ENCODE measurements at regions not wholly inside any gene's neighbourhood (a gene's known extent, or its start where the extent isn't known, plus 50 kb on each side); places are given as distances from the start of the nearest gene placed in this dataset.
"Not testable (repeated sequence)": the region's sequence is repeated elsewhere in the genome, so short reads cannot be mapped to it uniquely, and the experiment has no call there.

DNA sequence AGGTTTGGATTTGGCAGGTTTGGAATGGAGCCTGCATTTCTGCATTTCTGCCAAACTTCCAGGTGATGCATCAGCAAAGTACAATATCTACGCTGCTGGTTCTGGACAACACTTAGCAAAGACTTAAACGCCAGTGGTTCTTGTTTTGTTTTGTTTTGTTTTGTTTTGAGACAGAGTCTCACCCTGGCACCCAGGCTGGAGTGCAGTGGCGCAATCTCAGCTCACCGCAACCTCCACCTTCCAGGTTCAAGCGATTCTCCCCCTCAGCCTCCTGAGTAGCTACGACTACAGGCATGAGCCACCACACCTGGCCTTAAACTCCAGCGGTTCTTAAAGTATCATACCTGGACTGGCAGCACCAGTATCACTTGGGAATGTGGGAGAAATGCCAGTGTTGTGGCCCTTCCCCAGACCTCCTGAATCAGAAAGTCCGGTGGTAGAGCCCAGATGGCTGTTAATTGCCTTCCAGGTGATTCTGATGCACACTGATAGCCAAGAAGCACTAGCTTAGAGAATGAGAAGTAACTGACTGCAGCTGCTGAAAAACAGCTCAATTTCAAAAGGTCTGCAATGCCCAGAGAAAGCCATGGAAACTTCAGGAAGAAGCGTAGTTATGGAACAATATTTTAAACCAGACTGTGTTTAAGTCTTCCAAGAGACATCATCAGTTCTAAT, 114.8 kb upstream of the FOXN3 start:
- DNase-seq (ENCODE audit: low spot score), result no peak

DNA sequence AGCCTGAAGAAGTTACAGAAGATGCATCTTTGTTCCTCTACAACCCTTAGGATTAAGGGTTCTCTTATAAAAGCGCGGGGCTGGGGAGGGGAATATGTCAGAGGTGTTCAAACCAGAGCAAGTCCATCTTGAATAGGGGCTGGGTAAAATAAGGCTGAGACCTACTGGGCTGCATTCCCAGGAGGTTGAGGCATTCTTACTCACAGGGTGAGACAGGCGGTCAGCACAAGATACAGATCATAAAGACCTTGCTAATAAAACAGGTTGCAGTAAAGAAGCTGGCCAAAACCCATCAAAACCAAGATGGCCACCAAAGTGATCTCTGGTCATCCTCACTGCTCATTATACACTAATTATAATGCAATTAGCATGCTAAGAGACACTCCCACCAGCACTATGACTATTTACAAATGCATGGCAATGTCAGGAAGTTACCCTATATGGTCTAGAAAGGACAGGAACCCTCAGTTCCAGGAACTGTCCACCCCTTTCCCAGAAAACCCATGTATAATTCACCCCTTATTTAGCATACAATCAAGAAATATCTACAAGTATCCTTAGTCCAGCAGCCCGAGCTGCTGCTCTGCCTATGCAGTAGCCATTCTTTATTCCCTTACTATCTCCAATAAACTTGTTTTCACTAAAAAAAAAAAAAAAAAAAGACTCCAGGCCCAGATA, 108.1 kb upstream of the FOXN3 start:
- DNase-seq (ENCODE audit: low spot score), result no peak

DNA sequence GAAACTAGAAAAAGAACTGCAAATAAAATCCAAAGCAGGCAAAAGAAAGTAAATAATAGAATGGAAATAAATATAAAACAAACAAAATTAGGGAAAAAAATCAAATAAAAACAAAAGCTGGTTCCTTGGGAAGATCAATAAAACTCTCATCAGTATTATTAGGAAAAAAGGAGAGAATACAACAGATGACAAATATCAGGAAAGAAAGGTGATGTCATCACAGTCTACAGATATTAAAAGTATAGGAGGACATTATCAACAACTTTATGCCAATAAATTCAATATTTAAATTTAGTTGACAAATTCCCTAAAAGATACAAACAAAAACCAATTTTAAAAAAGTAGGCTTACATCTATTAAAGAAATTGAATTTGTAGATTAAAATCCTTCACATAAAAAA, 107.4 kb upstream of the FOXN3 start:
- no peak for DNase-seq (ENCODE audit: low spot score)

GRCh38 chr14:89521988-89522387, 105.0 kb upstream of the FOXN3 start:
- DNase-seq (ENCODE audit: low spot score), result no peak

DNA sequence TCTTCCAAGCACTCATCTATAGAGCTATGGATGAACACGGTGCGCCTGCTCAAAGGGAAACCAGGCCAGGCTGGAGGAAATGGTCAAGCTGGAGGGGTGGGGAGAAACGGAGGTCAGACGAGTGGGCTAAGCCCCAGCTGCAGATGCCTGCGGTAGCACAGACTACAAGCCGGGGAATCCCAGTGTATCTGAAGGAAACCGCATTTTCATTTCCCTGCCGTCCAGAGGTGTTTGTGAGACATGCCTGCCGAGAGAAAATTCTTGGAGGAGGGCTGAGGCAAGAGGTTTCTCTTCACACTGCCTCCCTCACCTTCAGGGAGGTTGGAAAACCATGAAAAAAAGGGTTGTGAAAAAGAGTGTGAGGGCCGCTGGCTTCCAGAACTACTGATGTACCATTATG, 102.0 kb upstream of the FOXN3 start:
- no peak for DNase-seq (ENCODE audit: low spot score)

- no peak for DNase-seq (ENCODE audit: low spot score)
These were observed 99.1 kb upstream of the FOXN3 start for GRCh38 chr14:89516173-89516572.

GRCh38 chr14:89514601-89515000, 97.6 kb upstream of the FOXN3 start:
- DNase-seq (ENCODE audit: low spot score), result no peak

DNA sequence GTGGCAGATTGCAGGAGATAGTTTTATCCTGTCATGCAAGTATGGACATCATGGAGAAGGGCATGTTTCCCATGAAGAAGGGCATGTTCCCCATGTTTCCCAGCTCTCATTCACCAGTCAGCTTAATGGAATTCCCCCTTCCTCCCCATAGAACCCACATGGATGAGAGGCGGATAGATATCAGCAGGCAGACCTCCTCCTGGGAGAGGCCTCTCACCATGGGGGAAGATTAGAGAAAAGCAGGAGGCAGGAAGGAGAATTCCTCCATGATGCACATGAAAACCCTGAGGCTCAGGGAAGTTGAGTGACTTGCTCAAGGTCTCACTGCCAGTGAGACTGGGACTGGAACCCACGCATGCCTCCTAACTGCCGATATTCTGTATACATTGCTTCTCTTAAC, 92.9 kb upstream of the FOXN3 start:
- peak; percentile 39 for DNase-seq (ENCODE audit: low spot score)

DNA sequence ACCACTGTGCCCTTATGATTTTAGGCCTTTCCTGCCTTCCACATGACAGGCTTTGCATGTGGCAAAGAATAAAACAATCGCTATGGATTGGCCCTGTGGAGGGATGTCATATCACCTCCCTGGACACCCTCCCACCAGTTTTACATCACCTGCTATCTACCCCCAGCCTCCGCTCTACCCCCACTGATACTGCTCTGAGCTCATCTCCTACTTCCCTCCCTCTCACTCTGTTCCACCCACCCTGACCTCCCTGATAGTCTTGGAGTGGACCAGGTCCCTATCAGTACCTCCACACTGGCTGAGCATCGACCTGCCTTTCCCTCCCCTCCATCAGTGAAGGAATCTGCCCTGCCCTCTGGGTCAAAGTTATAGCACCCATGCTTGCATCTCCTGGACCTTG, 91.8 kb upstream of the FOXN3 start:
- no peak for DNase-seq (ENCODE audit: low spot score)

DNA sequence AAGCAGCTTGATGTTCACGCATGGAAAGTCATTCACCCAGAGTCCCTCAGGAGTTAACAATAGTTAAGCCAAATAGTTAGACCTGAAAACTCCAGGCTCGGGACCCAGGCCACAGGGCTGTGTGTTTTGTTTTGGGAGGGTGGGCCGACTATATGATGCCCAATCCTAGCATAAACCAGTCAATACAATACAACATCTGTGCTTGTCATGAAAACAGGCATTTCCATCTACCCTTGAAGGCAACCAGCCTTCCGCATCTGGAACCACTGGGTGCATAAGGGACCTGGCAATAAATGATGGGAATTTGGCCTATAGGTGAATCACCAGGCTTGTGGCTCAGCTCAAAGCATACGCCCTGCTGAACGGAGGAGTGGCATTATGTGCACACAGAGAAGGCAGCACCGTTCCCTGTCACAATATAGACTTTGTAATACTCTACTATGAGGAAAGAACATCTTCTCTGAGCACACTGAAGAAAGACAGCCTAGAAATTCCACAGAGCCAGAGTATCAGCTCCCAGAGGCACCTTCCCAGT, 91.0 kb upstream of the FOXN3 start:
- DNase-seq (ENCODE audit: low spot score), result peak; percentile 27

GRCh38 chr14:89507521-89507920, 90.5 kb upstream of the FOXN3 start:
- peak; percentile 47 for DNase-seq (ENCODE audit: low spot score)

- not testable (repeated sequence) for DNase-seq (ENCODE audit: low spot score)
These were observed 89.9 kb upstream of the FOXN3 start for GRCh38 chr14:89506891-89507452.

GRCh38 chr14:89504602-89505313, 87.7 kb upstream of the FOXN3 start:
- DNase-seq (ENCODE audit: low spot score), result peak; percentile 70

GRCh38 chr14:89504091-89504490, 87.1 kb upstream of the FOXN3 start:
- DNase-seq (ENCODE audit: low spot score), result peak; percentile 16

- no peak for DNase-seq (ENCODE audit: low spot score)
These were observed 86.5 kb upstream of the FOXN3 start for GRCh38 chr14:89503431-89503996.

DNA sequence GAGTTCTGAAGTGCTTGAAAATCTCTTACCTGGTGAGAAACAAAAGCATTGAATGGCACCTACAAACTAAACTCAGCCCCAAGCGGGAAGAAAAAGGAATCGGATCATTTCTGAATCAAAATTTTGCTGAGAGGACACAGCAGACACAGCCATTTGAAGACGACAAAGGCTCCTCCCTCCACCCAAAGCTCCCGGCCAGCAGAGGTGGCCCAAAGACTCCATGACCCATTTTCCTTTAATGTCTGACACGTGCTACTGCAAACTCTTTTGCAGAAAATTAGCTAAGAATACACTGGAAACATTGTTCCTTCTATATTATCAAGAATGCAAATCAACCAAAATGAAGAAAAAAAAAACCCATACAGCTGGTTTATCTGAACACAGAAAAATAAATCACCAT, 85.9 kb upstream of the FOXN3 start:
- no peak for DNase-seq (ENCODE audit: low spot score)

- DNase-seq (ENCODE audit: low spot score), result no peak
These were observed 84.3 kb upstream of the FOXN3 start for GRCh38 chr14:89501381-89501780.

DNA sequence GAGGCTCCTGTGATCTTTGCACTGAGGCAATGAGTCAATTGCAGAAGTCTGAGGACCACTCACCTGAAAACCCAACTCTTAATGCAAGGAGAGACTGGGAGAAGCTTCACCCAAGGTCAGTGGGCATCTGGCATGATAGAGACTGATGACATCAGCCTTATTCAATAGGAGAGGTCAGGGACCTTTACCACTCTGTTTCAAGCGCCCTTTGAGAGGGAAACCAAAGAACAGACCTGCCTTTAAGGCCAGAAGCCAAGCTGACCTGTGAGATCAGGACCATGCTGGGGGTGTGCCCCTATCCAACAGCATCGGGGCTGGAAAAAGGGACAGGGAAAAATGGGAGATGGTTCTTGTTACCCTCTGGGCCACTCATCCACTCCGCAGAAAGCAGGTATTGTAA, 83.3 kb upstream of the FOXN3 start:
- DNase-seq (ENCODE audit: low spot score), result no peak

DNA sequence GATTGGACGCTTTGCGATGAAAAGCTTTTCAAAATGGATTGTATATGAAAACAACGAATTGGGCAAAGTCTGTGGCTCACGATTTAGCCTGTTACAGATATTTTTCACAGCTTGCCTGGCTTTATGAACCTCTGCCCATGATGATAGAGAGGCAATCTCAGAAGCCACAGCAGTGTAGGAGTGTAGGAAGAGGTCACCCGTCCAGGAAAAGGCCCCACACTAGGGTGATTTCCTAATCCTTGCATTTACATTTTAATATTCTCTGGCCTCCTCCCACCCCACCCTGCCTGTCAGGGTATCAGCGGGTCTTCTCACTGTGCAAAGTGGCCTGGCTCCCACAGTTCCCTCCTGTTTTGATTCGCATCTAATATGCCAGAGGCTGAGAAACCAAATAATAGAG, 81.8 kb upstream of the FOXN3 start:
- no peak for DNase-seq (ENCODE audit: low spot score)

DNA sequence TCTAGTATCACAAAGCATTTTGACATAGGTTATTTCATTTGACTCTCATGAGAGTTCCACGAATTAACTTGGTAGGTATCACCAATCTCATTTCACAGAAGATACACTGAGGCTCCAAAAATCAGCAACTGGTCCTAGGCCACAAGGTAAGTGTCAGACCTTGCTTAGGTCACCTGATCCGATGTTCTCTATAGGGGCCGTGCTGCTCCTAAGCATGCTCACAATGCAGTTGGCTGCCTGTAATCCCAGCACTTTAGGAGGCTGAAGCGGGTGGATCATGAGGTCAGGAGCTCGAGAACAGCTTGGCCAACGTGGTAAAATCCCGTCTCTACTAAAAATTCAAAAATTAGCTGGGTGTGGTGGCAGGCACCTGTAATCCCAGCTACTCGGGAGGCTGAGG, 78.7 kb upstream of the FOXN3 start:
- no peak for DNase-seq (ENCODE audit: low spot score)

- DNase-seq (ENCODE audit: low spot score), result no peak
These were observed 77.0 kb upstream of the FOXN3 start for GRCh38 chr14:89493877-89494634.

GRCh38 chr14:89493406-89493805, 76.4 kb upstream of the FOXN3 start:
- DNase-seq (ENCODE audit: low spot score), result no peak
